Stomach (tissue), 4 donors: ENCODE measurements at regions not wholly inside any gene's neighbourhood (a gene's known extent, or its start where the extent isn't known, plus 50 kb on each side); places are given as distances from the start of the nearest gene placed in this dataset.

ENCODE experiments used
- CTCF ChIP-seq, 7 experiments: fragments of 450-650 bp in 4 of 7; fragments of 200-600 bp in 3 of 7; sonication (generic) in 3 of 7; IDR thresholded peaks; one replicate each; pipeline ENCODE4 v1.5.1; 2016 to 2019; ENCODE audit warnings: antibody characterized with exemption in 7 of 7, control low read depth in 2 of 7, mild to moderate bottlenecking in 1 of 7
- EP300 ChIP-seq: sonication (generic); formaldehyde crosslinking; IDR thresholded peaks from one replicate; pipeline ENCODE4 v1.6.1; 2017; ENCODE audit warnings: antibody characterized with exemption
- POLR2A ChIP-seq, 4 donors: fragments of 450-650 bp; IDR thresholded peaks; one replicate each; pipeline ENCODE4 v1.6.1; 2016; ENCODE audit warnings: antibody characterized with exemption in 4 of 4, control low read depth in 2 of 4, mild to moderate bottlenecking in 1 of 4, moderate library complexity in 1 of 4
- POLR2AphosphoS5 ChIP-seq, 3 donors: sonication (generic); formaldehyde crosslinking; IDR thresholded peaks; one replicate each; pipeline ENCODE4 v1.6.1; 2016; ENCODE audit warnings: antibody characterized with exemption in 3 of 3

DNA sequence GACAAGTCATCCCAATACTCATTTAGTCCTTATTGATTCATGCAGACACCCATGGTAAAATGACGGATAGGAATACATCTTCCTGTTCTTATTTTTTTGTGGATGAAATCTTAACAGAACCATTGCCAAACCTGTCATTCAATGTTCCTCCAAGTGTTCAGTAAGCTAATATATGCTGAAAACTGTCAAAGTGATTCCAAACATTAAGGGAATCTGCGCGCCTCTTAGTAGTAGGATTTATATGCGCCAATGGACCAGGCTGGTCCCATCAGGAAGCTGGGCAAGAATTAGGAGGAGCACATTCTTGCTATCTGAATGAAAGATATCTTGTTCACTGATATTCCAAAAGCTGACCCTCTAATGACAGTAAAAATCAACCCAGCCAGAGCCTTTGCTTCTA lies 168.9 kb upstream of the STMND1 start:
- no peak for TF ChIP-seq POLR2A (IDR thresholded peaks at IDR 0.05)
- TF ChIP-seq CTCF (IDR thresholded peaks at IDR 0.05), result no peak
- TF ChIP-seq EP300, result no peak
- no peak for TF ChIP-seq POLR2AphosphoS5 (IDR thresholded peaks at IDR 0.05)
